Esophagus squamous epithelium (tissue), 4 donors: ENCODE measurements at regions not wholly inside any gene's neighbourhood (a gene's known extent, or its start where the extent isn't known, plus 50 kb on each side); places are given as distances from the start of the nearest gene placed in this dataset.

ENCODE experiments used
- CTCF ChIP-seq, 6 experiments: fragments of 450-650 bp in 4 of 6; fragments of 200-600 bp in 2 of 6; sonication (generic) in 2 of 6; IDR thresholded peaks; one replicate each; pipeline ENCODE4 v1.5.1; 2016 to 2019; ENCODE audit warnings: antibody characterized with exemption in 6 of 6, mild to moderate bottlenecking in 4 of 6, moderate library complexity in 4 of 6
- POLR2A ChIP-seq, 4 donors: fragments of 450-650 bp; IDR thresholded peaks; one replicate each; pipeline ENCODE4 v1.6.1; 2017; ENCODE audit warnings: antibody characterized with exemption in 4 of 4, mild to moderate bottlenecking in 4 of 4, moderate library complexity in 3 of 4

GRCh38 chr5:72659726-72660125 is 152.5 kb upstream of the ZNF366 start:
- TF ChIP-seq POLR2A (IDR thresholded peaks at IDR 0.05) (no peak), CTCF (IDR thresholded peaks at IDR 0.05) (no peak)
